Uterus (tissue), 2 donors: ENCODE measurements at regions not wholly inside any gene's neighbourhood (a gene's known extent, or its start where the extent isn't known, plus 50 kb on each side); places are given as distances from the start of the nearest gene placed in this dataset.

Experiments used
- POLR2A ChIP-seq, 2 donors: fragments of 450-650 bp; IDR thresholded peaks; one replicate each; pipeline ENCODE4 v1.6.1; 2016; ENCODE audit warnings: antibody characterized with exemption in 2 of 2, mild to moderate bottlenecking in 1 of 2, moderate library complexity in 1 of 2
- TF ChIP-seq, protein P1 (sequence below), 4 experiments: fragments of 200-600 bp in 2 of 4; fragments of 450-650 bp in 2 of 4; sonication (generic) in 2 of 4; IDR thresholded peaks; one replicate each; pipeline ENCODE4 v1.5.1; 2016 to 2019; ENCODE audit warnings: antibody characterized with exemption in 4 of 4, mild to moderate bottlenecking in 2 of 4, moderate library complexity in 1 of 4

DNA sequence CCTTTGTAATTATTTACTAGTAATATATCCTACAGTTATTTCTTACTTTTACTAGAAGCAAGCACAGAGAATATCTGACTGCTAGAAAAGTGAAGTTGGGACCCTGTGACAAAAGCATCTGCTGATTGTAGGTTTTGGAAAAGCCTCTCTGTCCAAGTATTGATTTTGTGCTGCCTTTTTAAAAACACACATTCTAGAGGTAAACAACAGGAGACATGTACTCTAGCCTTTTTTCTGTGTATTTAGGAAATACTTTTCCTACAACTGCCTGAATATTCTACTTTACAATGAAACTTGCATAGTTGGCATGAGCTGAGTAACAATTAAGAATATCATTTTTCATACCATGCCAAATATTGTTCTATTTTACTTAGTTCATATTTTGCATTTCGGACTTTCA is 1249.0 kb downstream of the SLC16A7 start:
- TF ChIP-seq POLR2A (IDR thresholded peaks at IDR 0.05): no peak
- TF ChIP-seq, protein P1, sequence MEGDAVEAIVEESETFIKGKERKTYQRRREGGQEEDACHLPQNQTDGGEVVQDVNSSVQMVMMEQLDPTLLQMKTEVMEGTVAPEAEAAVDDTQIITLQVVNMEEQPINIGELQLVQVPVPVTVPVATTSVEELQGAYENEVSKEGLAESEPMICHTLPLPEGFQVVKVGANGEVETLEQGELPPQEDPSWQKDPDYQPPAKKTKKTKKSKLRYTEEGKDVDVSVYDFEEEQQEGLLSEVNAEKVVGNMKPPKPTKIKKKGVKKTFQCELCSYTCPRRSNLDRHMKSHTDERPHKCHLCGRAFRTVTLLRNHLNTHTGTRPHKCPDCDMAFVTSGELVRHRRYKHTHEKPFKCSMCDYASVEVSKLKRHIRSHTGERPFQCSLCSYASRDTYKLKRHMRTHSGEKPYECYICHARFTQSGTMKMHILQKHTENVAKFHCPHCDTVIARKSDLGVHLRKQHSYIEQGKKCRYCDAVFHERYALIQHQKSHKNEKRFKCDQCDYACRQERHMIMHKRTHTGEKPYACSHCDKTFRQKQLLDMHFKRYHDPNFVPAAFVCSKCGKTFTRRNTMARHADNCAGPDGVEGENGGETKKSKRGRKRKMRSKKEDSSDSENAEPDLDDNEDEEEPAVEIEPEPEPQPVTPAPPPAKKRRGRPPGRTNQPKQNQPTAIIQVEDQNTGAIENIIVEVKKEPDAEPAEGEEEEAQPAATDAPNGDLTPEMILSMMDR (IDR thresholded peaks at IDR 0.05): no peak
